Dermis microvascular lymphatic vessel endothelial cell (primary cell): ENCODE measurements at regions not wholly inside any gene's neighbourhood (a gene's known extent, or its start where the extent isn't known, plus 50 kb on each side); places are given as distances from the start of the nearest gene placed in this dataset.

Experiments used
- DNase-seq, 2 donors: peaks; one replicate each; pipeline versions ENCODE4 v3.0.0 to v3.0.0-alpha.2; 2010; ENCODE audit warnings: low read depth in 2 of 2

GRCh38 chr10:36324831-36325230, 682.7 kb upstream of the FZD8 start:
- DNase-seq = peak; percentile 30 to 55

DNA sequence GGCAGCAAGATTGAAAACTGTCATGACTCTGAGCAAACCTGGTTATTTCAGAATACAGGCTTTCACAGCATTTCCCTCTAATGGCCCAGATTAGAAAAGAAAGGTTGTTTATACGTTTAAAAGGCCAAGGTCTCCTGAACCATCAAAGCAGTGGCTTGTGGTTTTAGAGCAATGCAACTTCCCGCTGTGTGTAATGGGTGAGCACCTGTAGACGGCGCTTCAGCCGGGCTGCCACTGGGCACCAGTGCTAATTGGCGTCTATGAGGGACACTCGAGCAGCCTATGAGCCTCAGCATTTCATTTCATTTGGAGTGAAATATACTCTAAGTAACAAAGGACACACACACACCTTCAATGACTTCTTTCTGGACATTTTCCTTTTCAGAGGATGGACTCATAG, 671.0 kb upstream of the FZD8 start:
- no peak for DNase-seq

DNA sequence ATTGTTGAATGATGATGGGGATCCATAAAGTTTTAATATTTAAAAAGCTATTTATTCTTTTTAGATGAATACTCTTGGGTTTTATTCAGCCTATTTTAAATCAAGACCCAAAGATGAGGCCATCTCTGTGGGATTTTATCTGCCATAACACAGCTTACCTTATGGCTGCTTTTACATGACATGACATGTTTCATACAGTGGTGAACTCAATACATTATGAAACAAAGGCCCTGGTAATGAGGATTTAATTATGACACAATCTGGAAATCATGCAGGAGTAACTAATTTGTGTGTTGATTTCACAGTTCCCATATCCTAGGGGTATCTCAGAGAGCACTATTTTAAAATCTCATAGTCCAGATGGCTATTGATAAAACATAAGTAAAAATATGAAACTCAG, 661.8 kb upstream of the FZD8 start:
- DNase-seq = no peak

DNA sequence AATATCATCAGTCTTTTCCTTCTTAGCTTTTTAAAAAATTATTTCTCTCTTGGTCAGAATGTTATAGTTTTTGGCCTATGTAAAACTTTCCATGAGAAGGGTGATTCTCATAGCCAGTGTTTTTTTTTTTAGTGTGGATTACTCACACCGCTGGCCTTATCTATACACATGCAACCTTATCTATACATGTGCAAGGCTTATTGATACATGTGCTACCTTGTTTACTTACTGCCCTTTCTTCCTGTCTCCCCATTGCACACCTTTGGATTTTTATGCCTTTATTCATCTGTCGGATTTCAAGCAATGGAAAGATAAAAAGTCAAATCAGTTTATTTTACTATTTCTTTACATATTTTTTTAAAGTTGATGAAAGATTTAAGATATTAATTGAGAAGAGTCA, 660.0 kb upstream of the FZD8 start:
- DNase-seq = no peak

- DNase-seq = no peak
These were observed 659.4 kb upstream of the FZD8 start for GRCh38 chr10:36301539-36301938.

DNA sequence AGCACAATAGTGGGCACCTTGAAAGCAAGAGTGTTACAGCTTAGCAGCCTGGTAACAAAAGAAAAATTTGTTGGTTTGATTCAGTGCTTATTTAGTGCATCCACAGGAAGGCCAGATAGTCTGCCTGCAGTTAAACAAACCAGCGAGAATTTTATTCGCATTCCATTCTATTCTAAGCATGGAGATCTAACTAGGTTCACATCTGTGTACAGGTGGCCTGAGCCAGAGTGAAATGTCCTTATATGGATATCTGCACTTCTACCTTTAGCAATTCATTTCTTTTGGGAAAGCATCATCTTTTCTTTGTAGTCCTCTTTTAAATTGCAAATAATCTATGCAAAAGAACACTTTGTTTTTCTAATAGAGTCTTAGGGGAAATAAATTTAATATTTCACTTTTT, 659.0 kb upstream of the FZD8 start:
- no peak for DNase-seq

DNA sequence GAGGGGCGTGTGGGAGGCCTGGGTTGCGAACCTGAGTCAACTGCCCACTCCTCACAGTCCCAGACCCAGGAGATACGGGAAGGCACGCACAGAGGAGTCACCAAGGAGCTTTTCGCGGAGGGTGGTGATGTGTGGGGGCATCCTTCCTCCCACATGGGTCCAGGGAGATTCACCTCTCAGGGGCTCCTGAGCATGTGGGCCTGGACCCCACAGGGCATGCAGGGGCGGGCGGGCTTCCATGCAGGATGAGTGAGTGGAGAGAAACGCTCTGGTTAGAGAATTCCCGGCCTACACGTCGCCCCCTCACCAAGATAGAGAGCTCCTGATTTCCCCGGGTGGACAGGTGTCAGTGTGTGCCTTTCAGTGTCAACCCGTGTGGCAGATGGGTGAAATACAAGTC, 641.7 kb upstream of the FZD8 start:
- no peak for DNase-seq

DNA sequence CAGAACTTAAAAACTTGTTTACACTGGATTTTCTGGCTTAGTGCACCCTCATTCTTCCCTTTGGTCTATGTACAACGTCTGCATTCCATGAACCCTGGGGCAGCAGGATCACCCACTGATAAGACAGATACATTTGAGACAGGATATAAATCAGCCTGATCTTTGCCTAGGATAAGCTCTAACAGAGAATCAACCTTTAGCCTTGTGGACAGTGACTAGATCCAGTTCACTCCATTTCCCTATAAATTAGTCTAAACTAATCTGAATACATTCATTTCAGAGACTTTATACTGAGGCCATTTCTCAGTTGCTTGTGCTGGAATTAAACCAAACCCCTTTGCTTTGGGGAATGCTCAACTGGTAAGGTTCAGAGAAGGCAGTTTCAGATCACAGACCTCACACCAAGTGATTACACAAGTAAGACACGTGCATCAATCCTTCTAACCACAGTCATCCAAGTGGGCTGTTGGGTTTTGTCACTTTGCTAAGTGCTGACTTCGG, 639.8 kb upstream of the FZD8 start:
- DNase-seq = no peak

GRCh38 chr10:36280890-36281499, 638.9 kb upstream of the FZD8 start:
- no peak for DNase-seq

- DNase-seq = no peak
These were observed 638.2 kb upstream of the FZD8 start for GRCh38 chr10:36280321-36280741.

- DNase-seq = no peak
These were observed 636.1 kb upstream of the FZD8 start for GRCh38 chr10:36278176-36278575.

- no peak for DNase-seq
These were observed 635.4 kb upstream of the FZD8 start for GRCh38 chr10:36277459-36277858.

- DNase-seq = no peak
These were observed 629.7 kb upstream of the FZD8 start for GRCh38 chr10:36271627-36272340.

DNA sequence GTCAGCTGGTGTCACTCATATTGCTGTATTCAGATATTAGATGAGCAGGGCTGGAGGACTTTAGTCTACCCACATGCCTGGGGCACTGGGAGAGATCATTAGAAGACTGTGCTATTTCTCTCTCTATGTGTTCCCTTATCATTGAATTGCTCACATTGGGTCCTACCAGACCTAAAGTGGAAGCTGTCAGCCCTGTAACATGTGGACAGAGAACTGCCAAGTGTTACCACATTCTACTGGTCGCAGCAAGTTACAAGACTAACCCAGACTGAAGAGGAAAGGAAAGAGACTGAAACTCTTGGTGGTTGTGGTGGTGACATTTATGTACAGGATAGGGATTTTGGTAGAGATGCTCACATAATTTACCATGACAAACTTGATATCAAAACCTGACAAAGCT, 627.1 kb upstream of the FZD8 start:
- no peak for DNase-seq

GRCh38 chr10:36266923-36267322, 624.8 kb upstream of the FZD8 start:
- no peak for DNase-seq

- no peak for DNase-seq
These were observed 623.6 kb upstream of the FZD8 start for GRCh38 chr10:36265741-36266140.

DNA sequence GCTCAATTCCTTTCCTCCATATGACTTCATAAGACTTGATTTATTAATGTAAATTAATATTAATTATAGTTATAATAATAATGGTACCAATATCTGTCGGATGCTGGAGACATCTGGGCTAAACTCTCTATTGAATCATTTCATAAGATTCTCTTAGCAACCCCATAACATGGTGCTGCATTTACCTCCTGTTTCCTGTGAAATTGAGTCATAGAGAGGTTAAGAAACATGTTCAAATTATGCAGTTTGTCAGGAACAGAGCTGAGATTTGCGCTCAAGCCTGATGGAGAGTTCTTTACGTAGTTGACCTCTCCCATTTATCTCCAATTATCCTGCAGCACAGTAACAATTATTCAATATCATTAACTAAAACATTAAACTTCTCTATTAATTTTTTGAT, 621.8 kb upstream of the FZD8 start:
- DNase-seq = no peak

DNA sequence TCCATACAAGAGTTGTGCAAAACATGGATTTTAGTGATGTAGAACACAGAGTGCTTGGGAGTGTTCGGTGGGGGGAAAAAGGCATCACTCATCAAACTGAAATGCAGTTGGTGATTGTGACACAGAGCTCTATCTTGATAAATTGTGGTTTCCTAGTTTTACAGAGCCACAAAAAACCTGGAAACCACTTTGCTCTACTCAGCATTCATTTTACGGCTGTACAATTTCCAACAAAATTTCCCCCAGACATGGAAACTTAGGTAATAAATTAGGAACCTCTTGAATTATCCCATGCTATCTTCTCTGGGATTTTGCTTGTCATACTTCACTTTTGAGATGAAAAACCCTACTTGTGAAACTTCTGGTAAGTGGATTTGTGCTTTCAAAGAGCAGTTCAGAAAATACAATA, 614.9 kb upstream of the FZD8 start:
- no peak for DNase-seq

DNA sequence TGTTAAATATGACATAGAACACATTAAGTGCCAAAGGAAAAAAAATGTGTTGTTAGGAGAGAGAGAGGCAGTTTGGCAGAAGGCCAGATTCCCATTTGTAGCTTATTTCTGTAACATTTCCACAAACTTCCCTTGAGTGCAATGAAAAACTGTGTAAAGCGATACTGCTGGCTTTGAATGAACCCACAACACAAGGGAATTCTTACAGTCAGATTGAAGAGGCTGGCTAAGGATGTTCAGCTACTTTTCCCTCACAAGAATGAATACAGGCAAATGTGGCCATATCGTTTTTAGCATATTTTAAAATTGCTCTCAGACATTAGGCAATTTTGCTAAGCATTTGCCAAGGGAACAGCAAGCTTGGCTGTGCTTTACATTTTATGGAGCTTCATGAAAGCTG, 614.1 kb upstream of the FZD8 start:
- DNase-seq = peak; percentile 45 to 61

DNA sequence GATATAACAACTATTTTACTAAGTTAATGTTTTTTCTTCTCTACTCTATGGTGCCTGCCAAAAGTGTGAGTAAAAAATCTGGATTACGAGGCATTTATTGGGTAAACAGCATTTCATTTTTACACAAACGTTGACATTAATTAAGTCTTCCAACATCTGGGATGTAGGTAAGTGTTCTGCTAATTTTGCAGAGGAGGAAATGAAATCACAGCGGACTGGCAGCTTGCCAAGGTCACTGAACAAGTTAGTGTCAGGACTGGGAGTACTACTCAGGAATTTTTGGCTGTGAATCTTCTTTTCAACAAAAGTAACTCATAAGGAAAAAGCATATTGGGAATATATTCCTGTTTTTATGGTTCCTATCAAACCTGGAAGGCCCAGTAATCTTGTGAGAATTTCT, 612.1 kb upstream of the FZD8 start:
- peak; percentile 12 to 64 for DNase-seq

- DNase-seq = no peak
These were observed 611.6 kb upstream of the FZD8 start for GRCh38 chr10:36253731-36254130.

DNA sequence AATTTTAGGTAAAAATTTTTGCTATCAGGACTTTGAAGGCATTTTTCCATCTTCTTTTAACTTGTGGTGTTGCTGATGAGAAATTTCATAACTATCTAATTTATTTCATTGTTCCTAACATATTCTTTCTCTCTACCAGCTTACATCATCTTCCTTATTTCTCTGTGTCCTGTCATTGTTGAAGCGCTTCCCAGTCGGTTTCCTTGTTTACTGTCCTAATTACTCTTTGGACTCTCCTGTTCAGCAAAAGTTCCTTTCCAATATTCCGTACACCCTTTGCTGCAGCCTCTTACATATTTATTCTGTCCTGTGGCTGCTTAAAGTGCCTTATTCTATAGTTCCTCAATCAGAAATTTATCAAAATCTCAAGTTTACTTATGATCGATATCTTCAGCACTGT, 609.0 kb upstream of the FZD8 start:
- DNase-seq = peak in 1 of 2 donors; percentile 26

DNA sequence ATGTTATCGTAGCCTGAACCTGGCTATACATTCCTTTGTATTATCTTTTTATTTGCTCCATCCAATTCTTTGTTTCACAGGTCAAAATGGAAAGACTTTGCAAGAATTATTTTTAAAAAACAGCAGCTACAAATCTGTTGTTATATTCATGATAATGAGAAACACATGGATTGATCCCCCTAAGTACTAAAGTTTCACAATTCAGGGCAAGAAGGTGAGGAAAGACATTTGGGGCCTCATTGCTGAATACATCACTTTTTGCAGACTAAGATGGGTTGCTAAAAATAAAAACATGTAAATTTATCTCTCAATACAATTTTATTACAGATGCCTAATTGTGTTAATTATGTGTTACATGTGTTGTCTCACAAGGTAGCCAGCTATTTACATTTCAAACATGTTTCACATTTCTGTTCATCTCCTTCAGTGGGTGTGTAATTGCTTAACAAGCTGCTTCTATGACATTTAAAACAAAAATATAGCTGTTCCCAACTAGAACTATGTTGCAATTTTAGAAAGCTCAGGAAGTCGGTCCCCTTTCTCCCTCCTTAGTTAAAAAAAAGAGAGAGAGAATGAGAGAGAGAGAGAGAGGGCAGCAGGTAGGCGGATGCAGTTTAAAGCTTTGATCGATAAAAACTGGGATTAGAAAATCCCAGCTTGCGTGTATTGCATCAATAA, 606.3 kb upstream of the FZD8 start:
- no peak for DNase-seq
